ENCODE measurements at regions not wholly inside any gene's neighbourhood (a gene's known extent, or its start where the extent isn't known, plus 50 kb on each side); places are given as distances from the start of the nearest gene placed in this dataset.

DNA sequence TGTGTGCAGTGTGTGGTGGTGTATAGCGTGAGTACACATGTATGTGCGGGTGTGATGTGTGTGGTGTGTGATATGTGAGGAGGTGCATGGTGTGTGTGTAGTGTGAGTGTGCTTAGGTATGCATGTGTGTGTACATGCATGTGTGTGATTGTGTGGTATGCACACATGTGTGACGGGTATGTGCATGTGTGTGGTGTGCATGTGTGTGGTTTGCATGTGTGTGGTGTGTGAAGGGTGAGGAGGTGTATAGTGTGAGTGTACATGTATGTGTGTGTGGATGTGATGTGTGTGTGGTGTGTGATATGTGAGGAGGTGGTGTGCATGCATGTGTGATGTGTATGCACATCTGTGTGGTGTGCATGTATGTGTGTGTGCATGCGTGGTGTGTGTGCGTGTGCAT lies 105.6 kb downstream of the CMPK2 start:
- DNase-seq: no peak

GRCh38 chr2:6764968-6765723 lies 100.6 kb downstream of the CMPK2 start:
- DNase-seq: no peak

- no peak for DNase-seq
Observed at GRCh38 chr2:6769346-6769745, 96.4 kb downstream of the CMPK2 start.

GRCh38 chr2:6770006-6770405 lies 95.7 kb downstream of the CMPK2 start:
- no peak for DNase-seq

DNA sequence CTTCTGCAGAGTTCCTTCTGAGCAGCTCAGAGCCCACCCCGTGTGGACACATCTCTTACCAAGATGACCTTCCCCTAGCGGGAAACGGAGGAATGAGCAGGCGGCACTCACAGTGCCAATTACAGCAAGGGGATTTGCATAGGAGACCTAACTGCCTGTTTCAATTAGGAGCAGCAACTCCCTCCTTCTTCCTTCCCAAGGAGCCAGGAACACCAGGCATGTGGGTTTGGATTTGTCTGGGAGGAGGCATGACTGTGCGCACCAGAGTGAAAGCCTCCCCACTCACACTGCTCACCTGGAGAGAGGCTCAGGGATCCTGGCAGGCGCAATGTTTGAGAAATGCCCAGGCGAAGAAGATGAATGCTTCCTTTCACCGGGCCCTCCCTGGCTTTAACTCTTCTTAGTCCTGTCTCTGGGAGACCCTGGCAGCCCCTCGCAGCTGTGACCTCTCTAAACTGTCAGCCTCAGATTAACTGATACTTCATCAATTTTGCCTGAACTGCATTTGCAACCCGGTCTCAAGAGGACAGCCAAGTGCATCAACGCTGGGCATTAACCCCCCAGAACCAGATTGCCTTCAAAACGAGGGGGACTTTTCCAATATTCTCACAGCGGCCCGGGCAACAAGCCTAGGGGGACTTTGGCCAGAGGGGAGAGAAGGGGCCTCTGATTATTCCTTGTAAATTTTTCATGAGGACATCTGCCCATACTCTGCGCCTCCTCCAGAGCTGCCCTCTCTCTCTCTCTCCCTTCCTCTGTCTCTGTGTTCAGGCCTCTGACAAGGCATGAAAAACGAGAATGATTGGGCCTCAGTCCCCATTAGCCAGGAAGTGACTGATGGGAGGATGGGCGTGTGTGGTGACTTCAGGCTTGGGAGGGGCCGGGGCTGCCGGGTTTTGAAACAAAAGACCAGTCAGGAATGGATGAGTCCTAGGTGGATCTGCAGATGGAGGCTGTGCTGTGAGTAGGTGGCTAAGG lies 93.8 kb downstream of the CMPK2 start:
- no peak for DNase-seq

DNA sequence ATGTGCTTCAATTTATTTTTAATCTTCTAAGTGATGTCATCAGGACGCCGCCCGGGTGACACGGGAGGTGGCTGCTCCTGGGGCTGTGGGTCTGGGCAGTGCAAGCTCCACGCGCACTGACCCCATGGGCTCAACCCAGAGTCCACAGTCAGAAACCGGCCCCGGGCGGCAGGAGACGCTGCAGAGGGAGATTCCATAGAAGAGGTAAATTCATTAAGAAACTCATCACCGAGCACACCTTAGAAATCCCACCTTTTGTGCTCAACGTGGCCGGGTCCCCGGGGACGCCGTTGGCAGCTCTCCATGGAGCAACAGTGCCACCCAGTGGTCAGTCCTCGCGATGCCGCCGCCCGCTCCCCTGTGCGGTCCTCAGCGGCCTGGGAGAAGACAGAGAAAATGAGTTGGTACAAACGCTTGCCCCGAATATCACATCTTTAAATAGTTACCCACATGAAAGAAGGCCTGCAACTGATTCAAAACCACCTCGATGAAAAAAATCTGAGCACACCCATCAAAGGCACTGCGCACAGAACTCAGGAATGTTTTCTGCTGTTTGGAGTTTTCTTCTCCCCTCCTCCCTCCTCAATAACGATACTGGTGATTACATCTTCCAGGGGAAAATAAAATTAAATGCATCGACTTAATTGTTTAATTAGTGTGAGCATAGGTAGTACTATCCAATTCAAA lies 92.6 kb downstream of the CMPK2 start:
- peak; percentile 29 for DNase-seq

DNA sequence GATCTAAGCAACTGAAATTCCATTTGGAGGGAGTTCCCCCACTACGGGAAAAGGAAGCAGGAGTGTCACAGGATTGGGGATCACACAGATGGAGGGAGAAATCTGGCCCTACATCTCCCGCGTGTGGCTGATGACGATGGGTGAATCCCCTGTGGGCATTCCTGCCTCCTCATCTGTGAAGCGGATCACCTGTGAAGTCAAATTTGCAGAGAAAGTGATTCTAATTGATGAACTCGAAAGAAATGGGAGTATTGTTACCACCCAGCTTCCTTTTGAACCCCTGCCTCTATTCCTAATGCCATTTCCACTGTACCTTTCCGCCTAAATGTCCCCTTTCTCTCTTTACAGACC lies 92.0 kb downstream of the CMPK2 start:
- no peak for DNase-seq

DNA sequence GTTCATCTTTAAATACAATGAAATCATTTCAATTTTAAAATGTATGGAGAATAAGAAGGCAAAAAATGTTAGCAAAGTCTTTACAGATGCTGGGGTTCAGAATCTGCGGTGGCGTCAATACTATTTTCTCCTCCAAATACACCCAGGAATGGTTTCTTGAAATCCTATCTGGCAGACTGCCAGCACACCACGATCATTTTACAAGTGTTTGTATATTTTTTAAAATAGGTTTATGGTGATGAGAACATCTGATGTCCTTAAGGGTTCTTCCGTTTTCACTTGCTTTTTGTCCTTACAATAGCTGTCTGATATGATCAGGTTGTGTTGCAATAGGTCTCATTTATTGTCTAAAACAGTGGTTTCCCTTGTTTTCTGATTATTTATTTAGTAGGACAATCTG lies 89.6 kb downstream of the CMPK2 start:
- no peak for DNase-seq

DNA sequence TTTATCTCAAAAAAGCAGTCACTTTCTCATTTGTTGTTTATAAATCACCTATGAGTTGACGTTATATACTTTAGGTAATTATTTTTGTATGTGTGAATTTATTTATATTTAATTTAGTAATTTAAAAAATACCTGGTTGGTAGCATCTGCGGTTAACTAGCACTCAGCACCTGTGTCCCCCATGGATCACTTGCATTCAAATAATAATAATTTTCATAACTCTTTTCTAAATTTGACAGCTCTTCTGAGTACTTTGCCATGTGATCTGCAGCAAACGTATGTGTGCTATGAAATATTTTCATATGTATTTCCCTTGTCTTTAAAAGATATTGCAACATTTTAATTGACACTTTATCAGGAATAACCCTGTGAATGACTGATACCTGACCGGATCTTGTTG lies 88.1 kb downstream of the CMPK2 start:
- DNase-seq: no peak

DNA sequence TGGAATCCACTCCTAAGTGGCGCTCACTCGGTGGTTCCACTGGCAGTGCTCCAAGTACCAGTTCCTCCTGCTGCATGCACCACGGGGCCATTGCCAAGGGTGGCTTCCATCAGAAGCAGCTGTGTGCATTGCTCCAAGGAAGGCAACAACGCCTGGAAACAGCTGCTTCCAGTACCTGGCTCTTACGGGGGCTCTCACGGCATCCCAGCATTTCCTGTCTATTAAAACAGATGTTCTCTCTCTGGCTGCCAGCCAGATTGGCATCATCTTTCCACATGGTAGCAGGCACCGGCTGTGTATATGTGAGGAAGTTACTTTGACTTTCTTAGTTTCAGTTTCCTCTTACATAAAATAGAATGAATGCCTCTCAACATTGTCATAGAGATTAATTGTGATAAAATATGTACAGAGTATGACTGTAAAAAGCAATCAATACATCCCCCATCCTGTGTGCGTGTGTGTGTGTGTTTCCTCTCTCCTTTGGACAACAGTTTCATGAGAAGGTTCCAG lies 84.9 kb downstream of the CMPK2 start:
- peak; percentile 16 for DNase-seq

DNA sequence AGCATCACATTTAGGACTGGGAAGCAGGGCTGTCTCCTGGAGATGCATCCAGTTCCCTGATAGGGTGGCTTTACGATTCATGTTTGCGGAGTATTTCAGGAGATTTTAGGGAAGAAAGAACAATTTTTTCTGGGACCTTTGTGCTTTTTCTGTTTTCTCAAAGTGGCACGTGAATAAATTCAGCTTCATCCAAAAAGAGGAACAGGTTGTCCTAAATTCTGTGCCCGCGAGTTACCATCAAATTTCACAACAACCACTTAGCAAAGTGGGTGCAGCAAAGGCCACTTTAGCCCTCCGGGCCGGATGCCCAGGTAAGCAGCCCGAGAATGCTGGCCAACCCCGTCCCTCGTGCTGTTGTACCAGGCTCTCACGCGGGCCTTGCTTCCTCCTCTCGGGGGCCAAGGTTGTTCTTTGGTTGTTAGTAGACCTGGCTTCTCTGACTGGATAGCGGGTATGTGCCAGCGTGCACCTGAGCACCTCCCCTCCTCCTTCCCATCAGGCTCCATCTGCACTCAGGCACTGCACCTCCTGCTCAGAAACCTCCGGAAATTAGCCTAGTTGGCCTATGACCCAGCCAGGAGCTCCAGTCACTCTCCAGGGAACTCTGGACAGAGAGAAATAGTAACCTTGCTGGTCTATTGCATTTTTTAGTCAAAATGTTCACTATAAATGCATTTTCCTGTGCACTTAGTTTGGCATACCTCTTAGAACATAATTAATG lies 83.0 kb downstream of the CMPK2 start:
- no peak for DNase-seq

GRCh38 chr2:6783238-6783614 lies 82.5 kb downstream of the CMPK2 start:
- DNase-seq: no peak

DNA sequence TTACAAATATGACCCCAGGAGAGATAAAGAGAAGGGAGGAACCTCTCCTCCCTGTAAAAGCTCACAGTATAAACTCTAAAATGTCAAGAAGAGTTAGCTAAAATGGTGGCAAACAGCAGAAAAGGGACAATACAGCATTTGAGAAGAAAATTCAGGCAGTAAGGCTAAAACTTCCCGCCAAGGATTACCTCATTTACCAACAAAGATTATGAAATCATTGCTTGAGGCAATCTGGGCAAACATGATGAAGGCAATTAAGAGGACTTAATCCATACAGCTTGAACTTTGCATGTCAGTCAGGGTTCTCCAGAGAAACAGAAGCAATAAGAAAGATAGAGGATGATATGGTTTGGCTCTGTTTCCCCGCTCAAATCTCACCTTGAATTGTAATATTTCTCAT lies 81.4 kb downstream of the CMPK2 start:
- no peak for DNase-seq

DNA sequence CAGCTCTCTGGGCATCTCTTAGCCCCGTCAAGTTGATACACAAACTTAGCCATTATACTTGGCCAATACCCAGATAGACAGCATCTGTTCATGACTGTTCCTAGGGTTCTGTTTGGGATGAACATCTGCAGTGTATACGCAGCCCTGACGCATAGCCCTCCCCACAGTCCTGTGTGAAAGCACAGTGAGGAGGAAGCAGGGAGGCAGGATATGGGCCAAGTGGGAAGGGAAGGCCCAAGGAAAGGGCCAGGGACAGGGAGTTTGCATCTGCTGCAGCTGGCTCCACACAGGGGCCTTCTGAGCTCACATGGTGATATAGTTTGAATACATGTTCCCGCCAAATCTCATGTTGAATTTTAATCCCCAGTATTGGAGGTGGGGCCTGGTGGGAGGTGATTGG lies 80.2 kb downstream of the CMPK2 start:
- no peak for DNase-seq

DNA sequence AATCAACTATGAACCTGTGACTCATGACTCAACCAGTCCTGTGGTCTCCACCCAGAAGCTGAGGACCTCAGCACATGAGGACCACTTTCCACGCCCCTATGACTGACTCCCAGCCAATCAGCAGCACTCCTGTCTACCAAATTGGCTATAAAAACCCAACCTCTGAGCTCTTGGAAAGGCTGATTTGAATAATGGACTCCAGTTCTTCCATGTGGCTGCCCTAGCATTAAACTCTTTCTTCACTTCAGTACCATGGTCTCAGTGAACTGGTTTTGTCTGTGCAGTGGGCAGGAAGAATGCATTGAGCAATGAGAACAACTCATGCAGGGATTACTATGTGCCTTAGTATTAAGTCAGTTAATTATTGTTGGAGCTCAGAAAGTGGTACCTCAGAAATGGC lies 78.3 kb downstream of the CMPK2 start:
- no peak for DNase-seq

- no peak for DNase-seq
Observed at GRCh38 chr2:6788614-6789013, 77.1 kb downstream of the CMPK2 start.

DNA sequence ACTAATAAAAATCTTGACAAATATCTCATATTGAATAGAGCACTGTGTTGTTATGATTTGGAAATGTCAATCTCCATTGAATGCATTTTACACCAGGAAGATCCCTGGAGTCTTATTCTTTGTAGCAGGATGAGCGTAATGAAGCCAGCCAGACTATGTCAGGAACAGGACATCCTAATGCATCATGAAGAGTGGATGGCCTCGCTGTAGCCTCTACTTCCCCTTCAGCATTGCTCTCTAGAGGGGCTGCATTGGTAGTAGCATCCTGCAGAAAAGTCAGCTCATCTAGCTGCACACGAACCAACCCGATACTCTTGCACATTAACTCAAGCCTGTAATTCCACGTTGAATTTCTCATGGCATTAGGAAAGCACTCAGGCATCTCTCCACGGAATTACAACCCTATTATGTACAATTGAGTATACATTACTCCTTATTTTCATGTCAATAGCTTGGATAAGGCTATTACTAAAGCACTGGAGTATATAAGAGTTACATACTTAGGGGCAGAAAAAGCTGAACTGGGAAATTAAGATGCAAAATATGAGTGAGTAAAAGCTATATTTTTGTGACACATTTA lies 76.1 kb downstream of the CMPK2 start:
- DNase-seq: no peak

- DNase-seq: no peak
Observed at GRCh38 chr2:6791682-6792081, 74.0 kb downstream of the CMPK2 start.

DNA sequence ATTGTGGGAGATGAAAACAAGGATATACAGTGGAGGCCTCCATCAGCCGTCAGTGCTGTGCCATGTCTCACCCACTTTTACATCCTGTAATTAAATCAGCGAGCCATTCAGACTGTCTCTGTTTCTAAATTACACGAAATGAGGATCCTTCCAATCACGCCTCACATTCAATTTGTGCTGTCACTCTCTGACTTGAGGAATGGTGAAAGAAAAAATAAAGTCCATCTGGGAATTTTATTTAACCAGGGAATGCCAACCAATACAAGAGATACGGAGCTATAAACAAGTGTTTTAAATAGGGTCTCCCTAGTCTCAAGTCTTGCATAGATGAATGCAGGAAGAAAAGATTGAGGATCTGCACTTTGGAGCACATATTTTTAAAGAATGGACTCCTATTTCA lies 72.8 kb downstream of the CMPK2 start:
- no peak for DNase-seq

- no peak for DNase-seq
Observed at GRCh38 chr2:6793371-6793770, 72.3 kb downstream of the CMPK2 start.

DNA sequence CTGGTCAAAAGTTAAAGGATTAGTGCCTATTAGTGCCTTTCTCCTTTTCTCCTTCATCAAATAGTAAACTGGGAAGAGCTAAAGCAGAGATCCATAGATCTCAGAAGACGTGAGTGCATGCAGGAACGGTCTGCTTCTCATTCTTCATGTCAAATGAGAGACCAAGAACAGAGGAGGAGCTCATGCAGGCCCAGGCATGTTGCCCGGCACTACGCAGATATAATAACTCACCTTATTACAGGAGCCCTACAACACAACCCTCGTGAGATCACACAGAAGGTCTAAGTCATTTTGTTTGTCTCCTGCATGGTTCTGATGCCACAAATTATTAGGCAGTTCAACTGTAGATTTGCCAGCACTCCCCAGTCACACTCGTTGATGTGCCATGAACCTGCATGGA lies 71.8 kb downstream of the CMPK2 start:
- no peak for DNase-seq

DNA sequence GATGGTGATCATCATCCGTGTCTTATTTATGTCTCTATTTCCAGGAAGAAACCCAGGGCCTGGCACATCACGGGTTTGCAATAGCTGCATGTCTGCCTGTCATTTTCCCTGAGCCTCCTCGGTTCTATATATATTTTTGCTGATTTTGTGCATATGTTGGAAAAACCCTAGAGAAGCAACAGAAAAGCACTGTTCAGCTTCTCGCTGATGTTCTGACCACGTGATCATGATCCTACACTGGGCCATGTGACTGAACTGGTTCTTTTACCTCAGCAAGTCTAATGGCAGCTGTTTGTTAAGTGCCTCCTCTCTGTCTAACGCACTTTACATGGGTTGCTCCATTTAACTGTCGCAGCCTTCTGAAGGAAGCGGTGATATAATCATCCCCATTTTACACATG lies 71.3 kb downstream of the CMPK2 start:
- no peak for DNase-seq
